ENCODE measurements at regions not wholly inside any gene's neighbourhood (a gene's known extent, or its start where the extent isn't known, plus 50 kb on each side); places are given as distances from the start of the nearest gene placed in this dataset.

- TF ChIP-seq POLR2A (IDR thresholded peaks at IDR 0.05; ENCODE audit: low read depth, low read length), result no peak
- TF ChIP-seq POLR2AphosphoS5 (IDR thresholded peaks at IDR 0.05; ENCODE audit: low read depth, low read length), result no peak
- TF ChIP-seq TAF1 (IDR thresholded peaks at IDR 0.05; ENCODE audit: borderline replicate concordance, low read depth, low read length), result no peak
Observed at GRCh38 chr9:99465231-99465907, 243.3 kb downstream of the SEC61B start.
